DND-41 (cell line): ENCODE measurements at regions not wholly inside any gene's neighbourhood (a gene's known extent, or its start where the extent isn't known, plus 50 kb on each side); places are given as distances from the start of the nearest gene placed in this dataset.
"Not testable (repeated sequence)": the region's sequence is repeated elsewhere in the genome, so short reads cannot be mapped to it uniquely, and the experiment has no call there.

Experiments
- ATAC-seq: fragments of 200-7000 bp; cut with Tn5 transposase; 3 replicates; pipeline ENCODE4 v1.9.1; 2021; ENCODE audit warnings: low read depth; ENCODE audit not compliant: insufficient read depth
- DNase-seq: peaks from one replicate; pipeline ENCODE4 v3.0.0-alpha.2; 2020
- H2AFZ ChIP-seq: 2 replicates; pipeline ENCODE4 v1.6.0; 2012; ENCODE audit warnings: low read depth, low read length
- H3K27ac ChIP-seq: 2 replicates; pipeline ENCODE4 v1.5.1; 2012; ENCODE audit warnings: low read length, inconsistent platforms
- H3K27me3 ChIP-seq: fragments of 200-600 bp; sonication (generic); 2 replicates; pipeline ENCODE4 v1.6.0; 2012; ENCODE audit warnings: low read length, mild to moderate bottlenecking, inconsistent platforms; ENCODE audit not compliant: insufficient read depth, poor library complexity
- H3K36me3 ChIP-seq: 2 replicates; pipeline ENCODE4 v1.5.1; 2012; ENCODE audit warnings: low read length, inconsistent platforms; ENCODE audit not compliant: insufficient read depth
- H3K4me1 ChIP-seq: 2 replicates; pipeline ENCODE4 v1.5.1; 2012; ENCODE audit warnings: mild to moderate bottlenecking, low read length; ENCODE audit not compliant: insufficient read depth
- H3K4me2 ChIP-seq: 2 replicates; pipeline ENCODE4 v1.6.0; 2012; ENCODE audit warnings: mild to moderate bottlenecking, moderate library complexity, low read length, inconsistent platforms; ENCODE audit not compliant: insufficient read depth
- H3K4me3 ChIP-seq, 2 experiments: fragments of 200-600 bp in 1 of 2; shearing (Covaris generic) in 1 of 2; 2 replicates each; pipeline ENCODE4 v1.5.1; 2012 to 2016; ENCODE audit warnings: inconsistent platforms in 2 of 2, low read length in 2 of 2, mild to moderate bottlenecking in 2 of 2, low read depth in 1 of 2, moderate library complexity in 1 of 2
- H3K79me2 ChIP-seq: 2 replicates; pipeline ENCODE4 v1.6.0; 2012; ENCODE audit warnings: low read length, inconsistent platforms; ENCODE audit not compliant: insufficient read depth
- H3K9ac ChIP-seq: 2 replicates; pipeline ENCODE4 v1.6.0; 2012; ENCODE audit warnings: low read depth, mild to moderate bottlenecking, inconsistent platforms, low read length, moderate library complexity
- H3K9me3 ChIP-seq: 2 replicates; pipeline ENCODE4 v1.5.1; 2012; ENCODE audit warnings: low read length, moderate library complexity, mild to moderate bottlenecking, inconsistent platforms; ENCODE audit not compliant: insufficient read depth, severe bottlenecking
- H4K20me1 ChIP-seq: 2 replicates; pipeline ENCODE4 v1.6.0; 2012; ENCODE audit warnings: low read length; ENCODE audit not compliant: insufficient read depth
- EZH2 ChIP-seq: IDR thresholded peaks from 3 replicates; pipeline ENCODE4 v1.6.1; 2012; ENCODE audit warnings: borderline replicate concordance, low read depth, mild to moderate bottlenecking, moderate library complexity, low read length, inconsistent platforms; ENCODE audit not compliant: severe bottlenecking
- TF ChIP-seq, protein P1 (sequence below): IDR thresholded peaks from 2 replicates; pipeline ENCODE4 v1.5.1; 2012; ENCODE audit warnings: borderline replicate concordance, low read length, moderate library complexity, mild to moderate bottlenecking; ENCODE audit not compliant: poor library complexity, severe bottlenecking; ENCODE audit errors: extremely low read depth

GRCh38 chr13:81350056-81350455 lies 1009.1 kb upstream of the SPRY2 start:
- Histone ChIP-seq H3K27me3 (no peaks in the 10 kb centered on the region), H3K4me3 (no peak overlapping the region), H3K4me1 (no peaks in the 10 kb centered on the region), H3K4me2 (no peak overlapping the region), H2AFZ (no peak overlapping the region), H3K79me2 (no peaks in the 10 kb centered on the region), H3K27ac (no peak overlapping the region), H3K9me3 (no peaks in the 10 kb centered on the region), H3K36me3 (no peaks in the 10 kb centered on the region), H4K20me1 (no peaks in the 10 kb centered on the region), H3K9ac (no peak overlapping the region)
- no peak for ATAC-seq
- DNase-seq, result no peak
- TF ChIP-seq, protein P1, sequence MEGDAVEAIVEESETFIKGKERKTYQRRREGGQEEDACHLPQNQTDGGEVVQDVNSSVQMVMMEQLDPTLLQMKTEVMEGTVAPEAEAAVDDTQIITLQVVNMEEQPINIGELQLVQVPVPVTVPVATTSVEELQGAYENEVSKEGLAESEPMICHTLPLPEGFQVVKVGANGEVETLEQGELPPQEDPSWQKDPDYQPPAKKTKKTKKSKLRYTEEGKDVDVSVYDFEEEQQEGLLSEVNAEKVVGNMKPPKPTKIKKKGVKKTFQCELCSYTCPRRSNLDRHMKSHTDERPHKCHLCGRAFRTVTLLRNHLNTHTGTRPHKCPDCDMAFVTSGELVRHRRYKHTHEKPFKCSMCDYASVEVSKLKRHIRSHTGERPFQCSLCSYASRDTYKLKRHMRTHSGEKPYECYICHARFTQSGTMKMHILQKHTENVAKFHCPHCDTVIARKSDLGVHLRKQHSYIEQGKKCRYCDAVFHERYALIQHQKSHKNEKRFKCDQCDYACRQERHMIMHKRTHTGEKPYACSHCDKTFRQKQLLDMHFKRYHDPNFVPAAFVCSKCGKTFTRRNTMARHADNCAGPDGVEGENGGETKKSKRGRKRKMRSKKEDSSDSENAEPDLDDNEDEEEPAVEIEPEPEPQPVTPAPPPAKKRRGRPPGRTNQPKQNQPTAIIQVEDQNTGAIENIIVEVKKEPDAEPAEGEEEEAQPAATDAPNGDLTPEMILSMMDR, result no peak
- TF ChIP-seq EZH2, result no peak

GRCh38 chr13:81340118-81341069 lies 999.5 kb upstream of the SPRY2 start:
- not testable (repeated sequence) for H3K4me2 ChIP-seq, H3K9ac ChIP-seq, H4K20me1 ChIP-seq, ATAC-seq, H3K9me3 ChIP-seq, H3K79me2 ChIP-seq, H2AFZ ChIP-seq, H3K4me3 ChIP-seq, H3K27ac ChIP-seq, H3K36me3 ChIP-seq, H3K4me1 ChIP-seq, DNase-seq, H3K27me3 ChIP-seq

- H3K27ac ChIP-seq, result not testable (repeated sequence)
These were observed 998.7 kb upstream of the SPRY2 start for GRCh38 chr13:81339666-81340065.

DNA sequence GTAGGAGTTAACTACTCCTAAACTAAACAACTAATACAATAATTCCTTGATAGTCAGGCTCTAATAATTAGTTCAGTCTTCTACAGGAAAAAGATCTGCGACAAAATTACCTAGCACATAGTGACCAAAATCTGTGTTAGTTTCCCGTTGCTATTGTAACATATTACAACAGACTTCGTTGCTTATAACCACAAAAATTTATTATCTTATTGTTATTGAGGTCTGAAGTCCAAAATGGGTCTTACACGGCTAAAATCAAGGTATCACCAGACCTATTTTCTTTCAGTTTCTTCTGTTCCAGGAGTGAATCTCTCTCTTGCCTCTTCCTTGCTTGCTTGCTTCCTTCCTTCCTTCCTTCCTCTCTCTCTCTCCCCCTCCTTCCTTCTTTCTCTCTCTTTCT lies 993.6 kb upstream of the SPRY2 start:
- no peak overlapping the region for H3K9ac ChIP-seq
- no peak overlapping the region for H3K4me2 ChIP-seq
- TF ChIP-seq, protein P1, result no peak
- no peak for DNase-seq
- ATAC-seq, result no peak
- no peak overlapping the region for H3K4me3 ChIP-seq
- H3K36me3 ChIP-seq, result no peaks in the 10 kb centered on the region
- H3K4me1 ChIP-seq, result no peaks in the 10 kb centered on the region
- no peak overlapping the region for H2AFZ ChIP-seq
- H3K79me2 ChIP-seq, result no peaks in the 10 kb centered on the region
- H3K27me3 ChIP-seq, result no peaks in the 10 kb centered on the region
- H4K20me1 ChIP-seq, result no peaks in the 10 kb centered on the region
- H3K9me3 ChIP-seq, result peaks cover 13% of the 10 kb centered on the region
- H3K27ac ChIP-seq, result no peak overlapping the region

More at GRCh38 chr13:81339666-81340065, 998.7 kb upstream of the SPRY2 start:
- not testable (repeated sequence) for H3K36me3 ChIP-seq, H3K4me3 ChIP-seq, H3K4me1 ChIP-seq, H2AFZ ChIP-seq, ATAC-seq, H3K27me3 ChIP-seq, DNase-seq, H3K9me3 ChIP-seq, H4K20me1 ChIP-seq, H3K4me2 ChIP-seq, H3K79me2 ChIP-seq, H3K9ac ChIP-seq
